GM19240 (cell line): ENCODE measurements at regions not wholly inside any gene's neighbourhood (a gene's known extent, or its start where the extent isn't known, plus 50 kb on each side); places are given as distances from the start of the nearest gene placed in this dataset.
A peak's percentile ranks its signal among the peaks of the same experiment; 100 is the strongest.

ENCODE experiments used
- DNase-seq: peaks from one replicate; pipeline ENCODE4 v3.0.0; 2011; ENCODE audit warnings: low spot score; ENCODE audit not compliant: insufficient read length

DNA sequence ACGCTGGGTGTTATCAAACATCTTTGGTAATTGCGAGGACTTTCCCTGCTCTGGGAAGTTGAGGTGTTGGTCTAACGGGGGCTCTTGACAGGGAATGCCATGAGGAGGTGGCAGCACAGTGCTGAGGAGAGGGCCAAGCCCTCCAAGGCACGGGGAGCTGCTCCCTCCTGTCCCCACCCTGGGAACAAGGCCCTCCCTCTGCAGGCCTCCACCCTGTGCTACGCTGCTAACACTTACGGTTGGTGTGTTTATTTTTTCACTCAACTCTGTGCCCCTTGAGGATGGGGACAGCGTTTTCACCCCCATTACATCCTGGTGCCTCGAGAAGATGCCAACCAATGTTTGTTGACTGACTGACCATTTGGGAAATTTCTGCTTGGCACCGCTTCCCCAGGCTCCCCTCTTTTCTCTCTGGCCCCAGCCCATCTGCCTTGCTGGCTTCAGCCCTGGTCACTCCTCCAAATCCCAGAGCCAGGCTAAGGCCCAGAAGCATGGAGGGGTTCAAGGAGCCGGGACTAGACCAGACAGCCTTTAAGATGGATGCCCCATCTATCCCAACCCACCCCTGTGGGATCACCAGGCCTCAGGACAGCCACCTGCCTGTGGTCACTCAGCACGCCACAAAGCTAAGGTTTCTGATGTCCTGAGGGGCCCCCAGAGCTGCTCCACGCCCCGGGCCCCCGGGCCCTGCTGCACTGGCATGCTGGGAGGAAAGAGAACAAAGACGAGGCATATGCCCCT, 125.7 kb downstream of the BARX1 start:
- DNase-seq: no peak

DNA sequence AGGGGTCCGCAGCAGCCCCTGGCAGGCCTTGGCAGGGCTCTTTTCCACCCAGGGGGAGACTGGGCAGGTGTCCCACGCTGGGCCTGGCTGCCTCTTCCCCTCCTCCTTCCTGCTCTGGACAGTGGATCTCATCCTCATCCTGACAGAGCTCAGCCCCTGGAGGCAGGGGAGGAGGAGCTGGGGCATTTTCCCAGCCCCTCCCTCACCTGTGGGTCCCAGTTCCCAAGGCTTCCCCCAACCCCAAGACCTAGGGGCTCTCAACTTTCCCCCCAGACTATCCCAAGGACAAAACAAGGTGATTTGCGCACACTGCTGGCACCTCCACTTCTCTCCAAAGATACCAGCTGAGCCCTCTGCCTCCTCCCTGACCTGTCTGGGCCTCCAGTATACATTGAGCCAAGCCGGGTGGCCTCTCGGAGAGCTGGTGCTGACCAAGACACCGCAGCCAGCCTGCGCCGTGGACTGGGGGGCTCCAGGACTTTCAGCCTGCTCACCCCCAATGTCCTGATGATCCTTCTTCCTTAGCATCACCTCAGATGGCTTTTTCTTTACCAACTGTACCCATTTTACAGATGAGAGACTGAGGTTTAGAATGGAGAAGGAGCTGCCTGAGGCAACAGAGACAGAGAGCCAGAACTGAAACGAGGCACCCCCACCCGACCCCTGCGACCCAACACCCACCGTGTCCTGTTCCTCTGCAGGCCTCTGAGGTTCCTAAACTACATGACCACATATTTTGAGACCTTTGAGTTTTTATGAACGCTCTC, 126.6 kb downstream of the BARX1 start:
- no peak for DNase-seq

DNA sequence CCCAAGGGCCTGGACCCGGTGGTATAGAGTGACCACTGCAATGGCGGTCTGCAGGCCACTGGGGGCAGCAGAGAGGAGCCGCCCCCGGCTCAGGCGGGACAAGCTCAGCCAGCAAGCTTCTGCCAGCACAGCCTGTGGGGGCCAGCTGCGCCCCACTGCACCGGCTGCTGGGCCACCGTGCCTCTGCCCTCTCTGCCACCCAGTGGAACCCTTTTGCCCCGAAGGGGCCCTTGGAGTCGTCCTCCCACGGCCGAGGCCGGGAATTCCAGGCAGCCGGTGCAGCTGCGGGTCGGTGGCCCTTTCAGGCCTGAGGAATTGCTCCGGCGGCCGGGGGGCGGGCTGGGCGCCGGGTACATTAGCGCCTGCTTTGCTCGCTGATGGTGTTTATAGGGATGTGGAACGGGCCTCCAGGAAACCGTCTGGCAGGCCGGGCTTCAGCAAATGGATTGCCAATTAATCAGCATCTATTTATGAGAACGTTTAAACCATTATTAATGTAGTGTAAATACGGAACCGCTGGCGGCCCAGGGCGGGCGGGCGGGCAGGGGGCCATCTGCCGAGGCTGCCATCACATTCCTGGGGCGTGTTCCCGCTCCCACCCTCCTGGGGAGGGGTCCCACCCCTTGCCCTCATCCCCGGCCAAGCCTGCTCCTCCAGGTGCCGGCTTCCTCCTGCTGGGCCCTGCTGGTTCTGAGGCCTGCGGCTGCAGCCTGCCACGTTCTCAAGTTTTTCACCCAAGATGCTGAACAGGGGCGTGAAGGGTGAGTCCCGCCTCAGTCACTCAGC, 127.4 kb downstream of the BARX1 start:
- DNase-seq: peak; percentile 23

DNA sequence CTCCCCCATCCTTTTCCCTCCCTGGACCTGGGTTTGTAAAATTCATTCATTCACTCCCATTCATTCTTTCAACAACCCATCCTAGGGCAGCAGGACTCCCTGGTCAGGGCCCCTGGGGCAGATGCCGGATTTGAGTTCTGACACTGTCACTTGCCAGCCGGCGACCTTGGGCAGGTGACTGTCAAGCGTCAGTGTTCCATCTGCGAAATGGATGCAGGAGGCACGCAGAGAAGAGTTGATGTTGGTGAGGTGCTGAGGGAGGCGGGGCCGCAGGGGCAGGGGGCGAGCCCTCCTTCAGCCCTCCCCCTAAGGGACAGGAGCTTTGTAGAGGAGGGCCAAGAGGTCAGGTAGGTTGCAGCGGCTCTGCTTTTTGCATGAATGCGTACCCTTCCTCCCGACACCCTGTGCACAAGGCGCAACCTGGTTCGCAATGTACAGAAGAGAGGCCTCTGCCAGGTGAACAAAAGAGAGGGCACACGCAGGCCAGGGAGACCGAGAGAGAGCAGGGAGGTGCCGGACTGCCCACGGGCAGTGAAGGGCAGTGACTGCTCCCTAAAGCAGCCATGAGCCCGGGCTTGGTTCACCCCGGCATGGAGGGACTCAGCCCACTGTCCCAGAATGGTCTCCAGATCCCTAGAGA, 128.1 kb downstream of the BARX1 start:
- DNase-seq: no peak

DNA sequence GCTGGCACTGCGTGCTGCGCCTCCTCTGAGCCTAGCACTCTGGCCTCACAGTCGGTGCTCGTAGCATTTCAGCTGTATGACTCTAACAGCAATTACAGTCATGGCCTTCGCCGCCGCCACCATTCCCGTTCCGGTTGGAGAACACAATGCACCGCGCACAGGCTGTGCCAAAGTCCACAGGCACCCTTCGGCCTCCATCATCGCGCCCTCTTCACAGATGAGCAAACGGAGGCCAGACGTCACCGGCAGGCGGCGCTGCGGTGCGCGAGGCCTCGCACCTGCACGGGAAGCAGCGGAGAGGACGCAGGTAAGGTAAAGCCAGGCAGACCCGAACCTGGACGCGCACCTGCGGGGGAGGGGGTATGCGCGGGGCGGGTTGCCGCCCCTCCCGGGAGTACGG, 128.9 kb downstream of the BARX1 start:
- no peak for DNase-seq

DNA sequence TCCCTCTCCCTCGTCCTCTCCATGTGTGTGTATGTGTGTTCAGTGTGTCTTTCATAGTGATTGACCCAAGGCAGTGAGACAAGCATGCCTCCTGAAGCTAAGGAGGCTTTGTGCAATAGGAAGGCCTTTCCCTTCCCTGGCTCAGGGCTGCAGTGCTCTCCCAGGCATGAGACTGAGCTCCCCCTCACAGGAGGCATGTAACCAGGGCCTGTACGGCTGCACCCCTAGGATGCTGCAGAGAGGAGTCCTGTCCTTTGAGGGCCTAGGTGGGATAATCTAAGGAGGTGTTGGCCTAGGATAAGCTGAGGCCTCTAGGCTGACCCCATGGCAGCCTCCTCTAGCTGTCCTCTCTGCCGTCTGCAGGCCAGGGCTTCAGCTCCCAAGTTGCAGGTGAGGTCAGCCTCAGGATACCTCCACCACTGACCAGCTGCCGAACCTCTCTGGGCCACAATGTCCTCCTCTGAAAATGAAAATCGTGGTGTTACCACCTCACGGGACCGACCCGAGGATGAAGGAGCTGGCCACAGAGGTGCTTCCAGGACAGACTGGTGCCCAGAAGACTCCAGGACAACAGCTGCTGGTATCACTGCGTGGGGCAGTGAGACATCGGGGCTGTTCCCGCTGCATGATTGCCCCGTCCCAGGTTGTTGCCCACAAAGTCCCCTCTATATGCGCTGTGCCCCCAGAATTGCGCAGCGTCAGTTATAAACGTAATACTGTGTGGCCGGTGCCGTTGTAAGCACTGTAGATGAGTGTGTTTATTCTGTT, 129.6 kb downstream of the BARX1 start:
- no peak for DNase-seq

DNA sequence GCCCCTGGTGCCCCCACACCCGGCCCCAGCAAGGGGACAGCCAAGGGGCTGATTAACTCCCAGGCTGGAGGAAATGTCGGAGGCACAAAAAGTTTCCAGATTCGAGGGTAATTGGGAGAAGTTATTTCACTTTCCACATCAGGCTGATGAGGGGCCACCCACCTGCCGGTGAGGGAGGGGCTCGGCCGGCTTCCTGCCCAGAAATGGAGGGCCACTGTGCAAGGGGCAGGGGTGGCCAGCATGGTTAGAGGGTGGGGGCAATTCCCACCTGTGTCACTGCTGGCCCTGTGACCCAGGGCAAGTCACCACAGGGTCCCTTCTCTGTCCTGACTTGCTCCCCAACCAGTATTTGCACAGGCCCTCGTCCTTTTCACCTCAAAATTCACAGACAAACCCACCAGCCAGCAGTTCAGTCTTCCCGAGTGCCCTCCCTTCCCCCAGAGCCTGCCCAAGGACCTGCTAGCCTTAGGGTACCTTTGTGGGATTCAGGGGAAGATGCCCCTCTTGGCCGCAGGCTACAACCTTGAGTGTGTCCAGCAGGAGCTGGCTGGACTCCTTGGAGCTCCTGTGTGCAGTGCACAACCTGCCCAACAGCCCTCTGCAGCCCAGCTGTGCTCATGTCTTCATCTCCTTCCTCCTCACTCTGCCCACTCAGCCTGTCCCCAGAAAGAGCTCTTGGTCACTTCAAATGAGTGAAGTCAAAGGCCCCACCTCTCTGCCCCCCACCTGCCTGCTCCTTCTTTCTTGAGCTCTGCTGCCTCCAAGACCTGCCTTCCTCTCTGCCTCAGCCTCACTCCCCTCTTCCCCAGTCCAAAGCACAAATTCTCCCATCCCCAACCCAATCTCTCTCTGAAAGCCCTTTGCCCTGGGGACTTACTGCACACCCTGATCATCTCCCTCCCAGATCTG, 130.5 kb downstream of the BARX1 start:
- no peak for DNase-seq

DNA sequence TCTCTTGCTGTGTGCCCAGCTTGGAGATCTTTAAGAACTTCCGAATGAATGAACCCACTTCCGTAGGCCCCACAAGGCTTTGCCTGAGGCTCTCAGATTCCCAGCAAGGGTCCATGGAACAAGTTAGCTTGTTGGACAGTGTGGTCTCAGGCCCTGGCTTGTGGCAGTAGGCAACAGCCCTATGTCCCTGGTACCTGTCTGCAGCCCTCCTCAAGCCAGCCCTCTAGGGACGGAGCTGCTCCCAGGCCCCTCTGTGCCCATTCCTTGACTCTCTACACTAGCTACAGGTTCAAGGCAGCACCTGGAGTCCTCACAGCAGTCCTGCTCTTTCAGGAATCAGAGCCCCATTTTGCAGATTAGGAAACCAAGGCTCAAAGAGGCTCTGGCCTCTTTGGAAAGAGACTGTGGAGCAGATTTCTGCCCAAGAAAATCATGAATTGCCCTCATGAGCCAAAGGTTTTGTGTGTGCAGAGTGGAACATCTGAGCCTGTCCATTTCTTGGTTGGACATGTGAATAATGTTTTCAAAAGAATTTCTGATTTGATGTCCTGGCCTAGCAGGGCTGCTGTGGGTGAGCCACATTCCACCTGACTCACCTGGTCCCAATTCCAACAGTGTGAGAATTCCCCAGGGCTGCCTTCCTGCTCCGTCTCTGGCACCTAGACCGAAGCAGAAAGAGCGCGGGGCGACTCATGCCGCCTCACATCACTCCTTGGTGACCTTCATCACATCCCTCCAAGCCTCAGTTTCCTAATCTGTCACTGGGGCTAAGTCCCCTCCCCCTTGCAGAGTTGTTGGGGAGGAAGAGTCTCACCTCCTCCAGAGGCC, 131.7 kb downstream of the BARX1 start:
- DNase-seq: no peak

DNA sequence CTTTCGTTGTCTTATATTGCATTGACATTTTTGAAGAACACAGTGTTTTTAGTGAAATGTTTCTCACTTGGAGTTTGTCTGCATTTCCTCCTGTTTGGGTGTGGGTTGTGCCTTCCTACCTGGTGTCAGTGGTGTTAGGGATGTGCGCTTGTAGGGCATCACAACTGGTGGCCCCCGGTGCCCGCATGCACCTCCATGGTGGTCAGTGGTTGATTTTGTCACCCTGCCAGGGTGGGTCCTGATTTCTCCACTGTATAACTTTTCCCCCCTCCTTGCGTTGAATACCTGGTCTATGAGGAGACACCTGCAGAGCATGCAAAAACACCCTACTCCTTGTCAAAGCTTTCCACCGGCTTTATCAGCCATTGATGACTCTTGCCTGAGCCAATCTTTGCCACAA, 132.9 kb downstream of the BARX1 start:
- DNase-seq: no peak

DNA sequence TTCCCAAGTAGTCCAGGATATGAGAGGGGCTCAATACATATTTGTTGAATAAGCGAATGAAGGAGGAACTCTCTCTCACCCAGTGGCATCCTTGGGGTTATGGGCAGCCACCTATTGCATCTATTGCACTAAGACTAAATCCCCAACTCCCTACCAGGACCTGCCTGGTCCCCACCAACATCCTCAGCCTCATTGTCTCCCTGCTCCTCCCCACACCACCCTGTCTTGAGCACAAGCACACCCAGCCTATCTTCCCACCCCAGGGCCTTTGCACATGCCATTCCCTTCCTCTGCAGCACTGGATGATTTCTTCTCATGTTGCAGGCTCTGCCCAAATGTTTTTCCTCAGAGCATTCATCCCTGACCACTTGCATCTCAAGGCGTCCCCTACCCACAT, 133.8 kb downstream of the BARX1 start:
- DNase-seq: no peak

DNA sequence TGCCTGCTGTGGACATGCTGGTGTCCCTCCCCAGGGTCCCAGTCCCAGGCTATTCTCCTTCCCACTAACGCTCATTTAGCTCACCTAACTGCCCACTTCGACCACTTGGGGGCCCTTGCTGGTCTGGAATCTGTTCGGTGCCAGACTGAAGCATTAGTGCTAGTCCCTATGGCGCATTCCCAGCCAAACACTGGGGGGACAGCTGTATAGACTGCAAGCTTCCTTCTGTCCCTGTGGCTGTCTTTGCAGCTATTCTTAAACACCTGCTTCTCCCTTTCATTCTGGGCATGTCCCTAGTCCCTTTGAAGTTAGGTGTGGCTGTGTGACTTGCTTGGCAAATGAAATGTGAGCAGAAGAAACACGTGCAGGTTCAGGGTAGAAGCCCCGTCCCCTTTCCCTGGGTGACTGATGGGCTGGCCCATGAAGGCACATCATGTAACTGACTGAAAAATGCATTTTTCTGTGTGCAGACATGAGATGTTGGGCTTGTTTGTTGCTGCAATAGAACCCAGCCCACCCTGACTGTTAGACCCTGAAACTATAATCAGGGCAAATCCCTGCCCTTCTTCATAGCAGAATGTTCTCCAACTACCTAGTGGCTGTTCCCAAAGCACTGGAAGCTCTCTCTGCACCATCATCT, 134.4 kb downstream of the BARX1 start:
- no peak for DNase-seq

DNA sequence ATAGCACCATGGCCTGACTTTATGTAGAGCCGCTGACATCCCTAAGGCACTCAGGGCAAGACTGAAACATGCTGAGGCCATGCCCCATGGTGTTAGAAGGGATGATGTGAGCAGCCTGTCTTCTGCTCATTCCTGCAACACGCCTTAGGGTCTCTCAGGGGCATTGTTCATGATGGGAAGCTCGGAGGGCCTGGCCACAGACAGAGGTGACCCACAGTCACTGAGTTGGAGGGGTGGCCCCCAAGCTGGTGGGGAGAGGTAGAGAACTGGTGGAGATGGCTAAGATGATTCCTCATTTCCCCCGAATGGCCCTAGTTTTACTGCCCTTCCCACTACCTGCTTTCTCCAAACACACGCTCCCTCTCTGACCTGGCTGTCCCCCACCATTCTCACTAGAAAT, 135.2 kb downstream of the BARX1 start:
- no peak for DNase-seq

DNA sequence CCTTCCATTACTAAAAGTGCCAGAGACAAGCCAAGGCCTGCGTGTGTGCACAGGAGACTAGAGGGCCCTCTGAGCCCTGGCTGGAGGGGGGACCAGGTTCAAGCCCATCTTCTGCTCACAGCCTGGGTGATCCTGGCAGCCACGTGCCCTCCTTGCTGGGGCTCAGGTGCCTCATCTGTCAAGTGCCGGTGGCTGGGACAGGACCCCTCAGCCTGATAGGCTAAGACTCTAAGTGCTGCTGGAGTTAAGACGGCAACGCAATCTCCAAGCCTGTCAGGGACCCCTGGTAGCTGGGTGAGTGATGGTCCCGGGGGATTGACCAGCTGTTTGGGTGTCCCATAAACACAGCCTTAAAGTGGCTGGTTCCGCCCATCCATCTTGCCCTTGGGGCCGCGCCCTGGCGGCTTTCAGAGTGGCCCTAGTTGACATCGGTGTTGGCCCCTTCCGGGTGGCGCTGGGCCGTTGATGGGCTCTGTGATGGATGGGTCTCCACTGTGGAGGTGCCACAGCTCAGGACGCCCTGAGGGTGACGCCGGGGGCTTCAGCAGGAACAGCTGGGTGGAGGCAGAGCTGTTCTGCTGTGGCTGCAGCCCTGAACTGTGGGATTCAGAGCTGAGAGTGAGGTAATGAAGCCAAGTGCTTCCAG, 136.2 kb downstream of the BARX1 start:
- no peak for DNase-seq

DNA sequence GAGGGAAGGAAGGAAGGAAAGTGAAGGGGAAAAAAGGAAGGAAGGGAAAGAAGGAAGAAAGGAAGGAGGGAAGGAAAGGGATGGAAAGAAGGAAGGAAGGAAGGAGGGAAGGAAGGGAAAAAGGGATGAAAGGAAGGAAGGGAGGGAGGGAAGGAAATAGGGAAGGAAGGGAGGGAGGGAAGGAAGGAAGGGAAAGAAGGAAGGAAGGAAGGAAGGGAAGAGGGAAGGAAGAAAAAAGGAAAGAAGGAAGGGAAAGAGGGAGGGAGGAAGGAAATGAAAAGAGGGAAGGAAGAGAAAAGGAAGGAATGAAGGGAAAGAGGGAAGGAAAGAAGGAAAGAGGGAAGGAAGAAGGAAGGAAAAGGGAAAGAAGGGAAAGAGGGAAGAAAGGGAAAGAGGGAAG, 136.9 kb downstream of the BARX1 start:
- no peak for DNase-seq

DNA sequence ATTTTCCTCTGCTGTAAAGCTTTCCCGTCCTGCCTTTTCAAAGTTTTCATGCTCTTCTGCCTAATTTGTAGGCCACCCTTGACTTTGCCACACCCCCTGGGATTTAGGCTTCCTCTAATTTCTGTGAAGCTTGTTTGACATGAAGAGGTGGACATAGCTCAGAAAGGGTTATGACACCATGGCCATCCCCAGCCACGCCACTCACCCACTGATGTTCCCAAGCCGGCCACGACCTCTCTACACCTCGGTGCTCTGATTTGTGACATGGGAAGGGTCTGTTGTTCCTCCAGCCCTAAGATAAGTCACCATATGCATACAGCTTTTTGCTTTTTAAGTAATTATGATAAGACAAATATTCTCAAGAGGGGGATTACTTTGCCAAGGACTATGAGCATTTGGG, 139.5 kb downstream of the BARX1 start:
- DNase-seq: no peak

DNA sequence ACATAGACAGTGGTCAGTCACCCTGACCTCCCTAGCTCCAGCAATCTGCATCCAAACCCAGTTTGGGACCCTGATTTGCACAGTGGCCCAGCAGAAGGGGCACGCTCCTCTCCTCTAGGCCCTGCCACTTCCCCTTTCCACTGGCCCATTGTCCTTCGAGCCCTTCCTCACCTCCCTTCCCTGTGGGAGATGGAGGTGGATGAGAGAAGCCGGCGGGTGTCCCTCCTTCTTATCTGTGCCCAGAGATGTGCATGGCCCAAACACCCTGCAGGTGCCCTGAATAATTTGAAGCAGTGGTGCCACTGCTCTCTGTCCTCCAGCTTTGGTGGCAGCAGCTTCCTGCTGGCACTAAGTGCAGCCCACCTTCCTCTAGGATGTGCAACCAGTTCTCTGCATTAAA, 140.0 kb downstream of the BARX1 start:
- DNase-seq: no peak

DNA sequence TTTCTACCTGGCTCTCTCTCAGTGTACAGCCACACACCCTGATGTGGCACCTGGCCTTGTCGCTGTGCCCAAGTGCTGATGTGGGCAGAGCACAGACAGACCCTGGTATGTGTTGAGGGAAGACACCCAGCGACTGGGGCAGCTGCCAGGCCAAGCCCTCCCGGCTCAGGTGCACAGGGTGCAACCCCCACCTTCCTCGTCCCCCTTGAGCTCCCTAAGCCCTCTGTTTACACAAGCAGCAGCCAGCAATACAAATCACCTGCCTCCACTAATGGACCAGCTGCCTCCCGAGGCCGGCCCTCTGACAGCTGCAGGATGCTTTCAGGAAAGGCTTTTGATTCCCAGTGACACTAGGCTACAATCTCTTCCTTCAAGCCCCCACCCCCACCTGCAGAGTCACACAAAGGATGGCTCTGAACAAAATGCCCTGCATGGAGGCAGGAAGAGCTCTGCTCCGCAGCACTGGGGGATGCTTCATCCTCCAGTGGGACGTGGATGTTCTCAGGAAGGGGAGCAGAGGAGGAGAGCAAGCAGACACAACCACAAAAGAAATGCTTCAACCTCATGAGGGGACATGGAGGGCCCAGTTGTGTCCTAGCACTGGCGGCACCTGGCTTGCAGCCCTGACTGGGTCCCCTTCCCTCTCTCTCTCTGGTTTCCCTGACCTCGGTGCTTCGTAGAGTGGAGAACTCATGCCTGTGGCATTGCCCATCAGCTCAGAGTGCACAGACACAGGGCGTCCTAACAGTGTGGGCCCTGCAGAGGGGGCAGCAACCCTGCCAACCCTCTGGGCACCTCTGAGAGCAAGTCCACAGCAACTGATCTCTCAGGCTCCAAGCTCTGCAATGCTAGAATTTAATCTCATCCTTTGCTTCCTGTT, 140.8 kb downstream of the BARX1 start:
- no peak for DNase-seq
